ENCODE measurements at regions not wholly inside any gene's neighbourhood (a gene's known extent, or its start where the extent isn't known, plus 50 kb on each side); places are given as distances from the start of the nearest gene placed in this dataset.
A peak's percentile ranks its signal among the peaks of the same experiment; 100 is the strongest.

DNA sequence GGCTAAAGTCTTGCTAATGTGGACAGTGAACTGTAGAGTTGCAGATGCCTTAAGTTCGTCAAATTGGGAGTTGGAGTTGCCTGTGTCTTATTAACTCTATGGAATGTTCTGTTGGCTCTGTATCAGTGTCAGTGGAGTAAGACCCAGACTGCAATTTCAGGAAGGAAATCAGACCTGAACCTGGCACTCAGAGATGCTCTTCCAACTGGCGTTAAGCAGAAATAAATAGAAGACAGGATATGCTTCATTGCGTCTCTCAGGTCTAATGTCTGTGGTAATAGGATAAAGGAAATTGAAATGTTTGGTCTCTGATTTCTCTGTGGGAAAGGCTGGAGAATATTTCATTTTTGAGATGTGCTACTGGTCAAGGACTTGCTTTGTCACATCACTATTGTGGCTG is 846.7 kb upstream of the ID2 start (continued):
- no peak for TF ChIP-seq ATF2 (tag by site-specific recombination; IDR thresholded peaks at IDR 0.05; ENCODE audit: low read depth)
- no peak for TF ChIP-seq ZNF830 (tag by site-specific recombination; IDR thresholded peaks at IDR 0.05; ENCODE audit: low read depth)
- no peak for TF ChIP-seq REST (tag by site-specific recombination; IDR thresholded peaks at IDR 0.05)
- TF ChIP-seq YY2 (tag by site-specific recombination; IDR thresholded peaks at IDR 0.05), result no peak
- no peak for TF ChIP-seq BCL11A (tag by site-specific recombination; IDR thresholded peaks at IDR 0.05; ENCODE audit: low read depth)
- TF ChIP-seq, protein P1, sequence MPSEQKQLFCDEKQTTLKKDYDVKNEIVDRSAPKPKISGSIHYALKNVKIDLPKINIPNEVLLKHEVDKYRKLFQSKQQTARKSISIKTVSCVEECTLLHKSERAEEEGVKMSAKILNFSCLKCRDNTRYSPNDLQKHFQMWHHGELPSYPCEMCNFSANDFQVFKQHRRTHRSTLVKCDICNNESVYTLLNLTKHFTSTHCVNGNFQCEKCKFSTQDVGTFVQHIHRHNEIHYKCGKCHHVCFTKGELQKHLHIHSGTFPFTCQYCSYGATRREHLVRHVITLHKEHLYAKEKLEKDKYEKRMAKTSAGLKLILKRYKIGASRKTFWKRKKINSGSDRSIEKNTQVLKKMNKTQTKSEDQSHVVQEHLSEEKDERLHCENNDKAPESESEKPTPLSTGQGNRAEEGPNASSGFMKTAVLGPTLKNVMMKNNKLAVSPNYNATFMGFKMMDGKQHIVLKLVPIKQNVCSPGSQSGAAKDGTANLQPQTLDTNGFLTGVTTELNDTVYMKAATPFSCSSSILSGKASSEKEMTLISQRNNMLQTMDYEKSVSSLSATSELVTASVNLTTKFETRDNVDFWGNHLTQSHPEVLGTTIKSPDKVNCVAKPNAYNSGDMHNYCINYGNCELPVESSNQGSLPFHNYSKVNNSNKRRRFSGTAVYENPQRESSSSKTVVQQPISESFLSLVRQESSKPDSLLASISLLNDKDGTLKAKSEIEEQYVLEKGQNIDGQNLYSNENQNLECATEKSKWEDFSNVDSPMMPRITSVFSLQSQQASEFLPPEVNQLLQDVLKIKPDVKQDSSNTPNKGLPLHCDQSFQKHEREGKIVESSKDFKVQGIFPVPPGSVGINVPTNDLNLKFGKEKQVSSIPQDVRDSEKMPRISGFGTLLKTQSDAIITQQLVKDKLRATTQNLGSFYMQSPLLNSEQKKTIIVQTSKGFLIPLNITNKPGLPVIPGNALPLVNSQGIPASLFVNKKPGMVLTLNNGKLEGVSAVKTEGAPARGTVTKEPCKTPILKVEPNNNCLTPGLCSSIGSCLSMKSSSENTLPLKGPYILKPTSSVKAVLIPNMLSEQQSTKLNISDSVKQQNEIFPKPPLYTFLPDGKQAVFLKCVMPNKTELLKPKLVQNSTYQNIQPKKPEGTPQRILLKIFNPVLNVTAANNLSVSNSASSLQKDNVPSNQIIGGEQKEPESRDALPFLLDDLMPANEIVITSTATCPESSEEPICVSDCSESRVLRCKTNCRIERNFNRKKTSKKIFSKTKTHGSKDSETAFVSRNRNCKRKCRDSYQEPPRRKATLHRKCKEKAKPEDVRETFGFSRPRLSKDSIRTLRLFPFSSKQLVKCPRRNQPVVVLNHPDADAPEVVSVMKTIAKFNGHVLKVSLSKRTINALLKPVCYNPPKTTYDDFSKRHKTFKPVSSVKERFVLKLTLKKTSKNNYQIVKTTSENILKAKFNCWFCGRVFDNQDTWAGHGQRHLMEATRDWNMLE (tag by site-specific recombination; conservative IDR thresholded peaks at IDR 0.05; ENCODE audit: low read depth), result no peak
- no peak for TF ChIP-seq ZNF239 (tag by site-specific recombination; IDR thresholded peaks at IDR 0.05)
- TF ChIP-seq ZNF610 (tag by site-specific recombination; IDR thresholded peaks at IDR 0.05; ENCODE audit: borderline replicate concordance), result no peak
- no peak for TF ChIP-seq ZNF292 (tag by site-specific recombination; IDR thresholded peaks at IDR 0.05; ENCODE audit: borderline replicate concordance, low read depth)

DNA sequence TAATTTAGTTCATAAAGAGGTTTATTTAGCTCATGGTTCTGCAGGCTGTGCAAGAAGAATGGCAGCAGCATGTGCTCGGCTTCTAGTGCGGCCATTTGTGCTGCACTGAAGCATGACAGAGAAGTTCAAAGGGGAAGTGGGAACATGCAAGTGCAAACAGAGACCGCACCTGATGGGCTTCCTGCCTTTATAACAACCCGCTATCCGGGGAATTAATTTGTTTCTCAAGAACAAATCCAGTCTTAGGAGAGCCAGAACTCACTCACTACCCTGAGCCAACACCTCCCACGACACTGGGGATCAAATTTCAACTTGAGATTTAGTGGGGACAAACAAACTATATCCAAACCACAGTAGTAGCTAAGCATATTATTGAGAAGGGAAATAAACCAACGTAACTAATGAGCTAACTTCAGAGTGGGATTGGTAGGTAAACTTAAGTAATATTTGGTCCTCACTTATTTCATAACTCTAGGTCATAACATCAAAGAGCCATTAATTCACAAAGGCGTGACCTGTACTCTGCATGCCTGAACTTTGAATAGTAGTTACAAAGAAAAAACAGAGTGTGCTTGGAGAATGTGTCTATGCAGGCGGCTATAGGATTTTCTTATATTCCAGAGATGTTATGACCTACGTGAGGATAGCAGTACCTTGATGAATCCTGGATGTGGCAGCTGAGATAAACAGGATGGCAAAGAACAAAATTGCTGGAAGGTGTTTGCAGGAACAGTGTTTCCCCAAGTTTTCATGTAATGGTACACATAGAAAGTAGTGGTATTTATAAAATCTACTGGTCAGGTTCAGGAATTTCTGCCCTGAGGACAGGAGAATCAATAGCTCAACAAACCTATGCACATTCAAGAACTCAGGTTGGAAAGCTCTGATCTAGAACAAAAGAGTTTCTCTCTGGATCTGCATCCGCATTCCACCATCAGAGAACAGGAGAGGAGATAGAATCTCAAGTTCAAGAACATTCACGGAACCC is 845.9 kb upstream of the ID2 start:
- H3K4me3 ChIP-seq (ENCODE audit: low read depth, low read length), result no peak overlapping the region
- CTCF ChIA-PET, result interaction anchor here (0.5 kb wide), 1 partner anchor 156 kb away, joined by 3 read pairs; no protein-coding TSS in a partner anchor
- TF ChIP-seq ZNF544 (tag by site-specific recombination; IDR thresholded peaks at IDR 0.05), result no peak
- TF ChIP-seq SETDB1 (IDR thresholded peaks at IDR 0.05; ENCODE audit: insufficient read length, low read length), result peak; percentile 32
- TF ChIP-seq ZNF664 (tag by site-specific recombination; IDR thresholded peaks at IDR 0.05), result no peak
- TF ChIP-seq ZNF629 (tag by site-specific recombination; IDR thresholded peaks at IDR 0.05), result no peak
- TF ChIP-seq ZNF76 (tag by site-specific recombination; IDR thresholded peaks at IDR 0.05; ENCODE audit: borderline replicate concordance, low read depth), result no peak

More for the DNA sequence above, 845.9 kb upstream of the ID2 start:
- no peak overlapping the region for H3K27ac ChIP-seq (ENCODE audit: extremely low read depth, low read depth, low read length)
- no peaks in the 10 kb centered on the region for H3K9me3 ChIP-seq (ENCODE audit: control insufficient read depth, insufficient read depth, low read depth, low read length)
- POLR2A ChIA-PET, result interaction anchor here (0.6 to 0.8 kb wide), 2 partner anchors 12 to 102 kb away, joined by 3 to 4 read pairs; no protein-coding TSS in a partner anchor
- no peaks in the 10 kb centered on the region for H3K36me3 ChIP-seq (ENCODE audit: control insufficient read depth in 2 of 2, insufficient read depth in 1 of 2, low read length in 2 of 2)
- peaks cover 3% of the 10 kb centered on the region; the same call in 1 of the 2 replicates for H3K4me1 ChIP-seq (ENCODE audit: control insufficient read depth, insufficient read depth, low read length)
